ENCODE measurements at regions not wholly inside any gene's neighbourhood (a gene's known extent, or its start where the extent isn't known, plus 50 kb on each side); places are given as distances from the start of the nearest gene placed in this dataset.
"Not testable (repeated sequence)": the region's sequence is repeated elsewhere in the genome, so short reads cannot be mapped to it uniquely, and the experiment has no call there.

GRCh38 chr4:87716371-87717265, 66.5 kb downstream of the DMP1 start:
- intact Hi-C loops (cut with DNase I) = no loop called here
- ATAC-seq (ENCODE audit: poor library complexity) = peak; percentile 89
- no peak for DNase-seq

GRCh38 chr4:87717276-87718031, 67.4 kb downstream of the DMP1 start:
- intact Hi-C loops (cut with DNase I) = no loop called here
- no peak for DNase-seq
- ATAC-seq (ENCODE audit: poor library complexity) = peak; percentile 83

- DNase-seq = peak; percentile 71
- ATAC-seq (ENCODE audit: poor library complexity) = peak; percentile 89
- intact Hi-C loops (cut with DNase I) = no loop called here
Observed at GRCh38 chr4:87718217-87718835, 68.2 kb downstream of the DMP1 start.

GRCh38 chr4:87720094-87720691, 70.1 kb downstream of the DMP1 start:
- intact Hi-C loops (cut with DNase I) = no loop called here
- DNase-seq (no peak), ATAC-seq (ENCODE audit: poor library complexity) (no peak)

GRCh38 chr4:87725287-87725686, 74.1 kb upstream of the IBSP start:
- ATAC-seq (ENCODE audit: poor library complexity); DNase-seq; intact Hi-C loops (cut with DNase I): not testable (repeated sequence)

- intact Hi-C loops (cut with DNase I) = no loop called here
- DNase-seq (no peak), ATAC-seq (ENCODE audit: poor library complexity) (peak; percentile 72)
Observed at GRCh38 chr4:87732033-87732765, 67.2 kb upstream of the IBSP start.

GRCh38 chr4:87734084-87734483, 65.3 kb upstream of the IBSP start:
- intact Hi-C loops (cut with DNase I) = no loop called here
- no peak for DNase-seq
- ATAC-seq (ENCODE audit: poor library complexity) = no peak

- DNase-seq = no peak
- intact Hi-C loops (cut with DNase I) = no loop called here
- no peak for ATAC-seq (ENCODE audit: poor library complexity)
Observed at GRCh38 chr4:87734936-87735335, 64.4 kb upstream of the IBSP start.

- ATAC-seq (ENCODE audit: poor library complexity) (no peak), DNase-seq (no peak)
- intact Hi-C loops (cut with DNase I) = no loop called here
Observed at GRCh38 chr4:87738483-87738882, 60.9 kb upstream of the IBSP start.

GRCh38 chr4:87739494-87739893, 59.9 kb upstream of the IBSP start:
- ATAC-seq (ENCODE audit: poor library complexity) (no peak), DNase-seq (no peak)
- intact Hi-C loops (cut with DNase I) = no loop called here

GRCh38 chr4:87745064-87745807, 54.1 kb upstream of the IBSP start:
- intact Hi-C loops (cut with DNase I) = no loop called here
- ATAC-seq (ENCODE audit: poor library complexity) (no peak), DNase-seq (no peak)

- DNase-seq (no peak), ATAC-seq (ENCODE audit: poor library complexity) (no peak)
- intact Hi-C loops (cut with DNase I) = no loop called here
Observed at GRCh38 chr4:87746001-87746400, 53.4 kb upstream of the IBSP start.
